Chondrocyte (in vitro differentiated cells): ENCODE measurements at regions not wholly inside any gene's neighbourhood (a gene's known extent, or its start where the extent isn't known, plus 50 kb on each side); places are given as distances from the start of the nearest gene placed in this dataset.

Experiments used
- DNase-seq: peaks from one replicate; pipeline ENCODE4 v3.0.0; 2021; ENCODE audit warnings: mixed read lengths, low spot score
- H3K27ac Mint-ChIP-seq: one replicate; pipeline ENCODE4 v1.8.0; 2021; ENCODE audit warnings: mild to moderate bottlenecking, moderate library complexity, mixed read lengths; ENCODE audit not compliant: unreplicated experiment
- H3K27me3 Mint-ChIP-seq: 2 replicates; pipeline ENCODE4 v1.8.0; 2021; ENCODE audit warnings: low read depth, mixed read lengths
- H3K36me3 Mint-ChIP-seq: 2 replicates; pipeline ENCODE4 v1.8.0; 2021; ENCODE audit warnings: low read depth, mixed read lengths
- H3K4me1 Mint-ChIP-seq: 2 replicates; pipeline ENCODE4 v1.8.0; 2021; ENCODE audit warnings: low read depth, mild to moderate bottlenecking, mixed read lengths
- H3K4me3 Mint-ChIP-seq: one replicate; pipeline ENCODE4 v1.8.0; 2021; ENCODE audit warnings: mild to moderate bottlenecking, moderate library complexity, mixed read lengths; ENCODE audit not compliant: unreplicated experiment
- H3K9me3 Mint-ChIP-seq: 2 replicates; pipeline ENCODE4 v1.8.0; 2021; ENCODE audit warnings: low read depth, mixed read lengths
- TF ChIP-seq, protein P1 (sequence below): fragments of 200-600 bp; sonication (generic); IDR thresholded peaks from 2 replicates; pipeline ENCODE4 v1.5.0; 2021; ENCODE audit warnings: antibody characterized with exemption, mild to moderate bottlenecking, moderate library complexity

DNA sequence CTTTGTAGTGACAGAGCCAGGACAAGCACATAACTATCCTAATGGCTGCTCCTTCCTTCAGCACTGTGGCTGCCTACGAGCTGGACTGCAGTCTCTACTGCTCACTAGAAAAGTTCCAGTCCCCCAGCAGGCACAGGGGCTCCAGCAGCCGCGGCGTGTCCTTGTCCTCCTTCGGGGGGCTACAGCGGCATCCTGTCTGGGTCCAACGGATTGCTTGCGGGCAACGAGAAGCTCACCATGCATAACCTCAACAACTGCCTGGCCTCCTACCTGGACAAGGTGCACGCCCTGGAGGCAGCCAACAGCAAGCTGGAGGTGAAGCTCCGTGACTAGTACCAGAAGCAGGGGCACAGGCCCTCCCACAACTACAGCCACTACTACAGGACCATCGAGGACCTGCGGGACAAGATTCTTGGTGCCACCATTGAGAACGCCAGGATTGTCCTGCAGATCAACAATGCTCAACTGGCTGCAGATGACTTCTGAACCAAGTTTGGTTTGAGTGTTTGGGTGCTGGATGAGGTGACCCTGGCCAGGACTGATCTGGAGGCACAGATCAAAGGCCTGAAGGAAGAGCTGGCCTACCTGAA lies 169.4 kb downstream of the NDUFA12 start:
- peaks cover 1% of the 10 kb centered on the region for H3K36me3 Mint-ChIP-seq
- H3K4me3 Mint-ChIP-seq, result no peak overlapping the region
- TF ChIP-seq, protein P1, sequence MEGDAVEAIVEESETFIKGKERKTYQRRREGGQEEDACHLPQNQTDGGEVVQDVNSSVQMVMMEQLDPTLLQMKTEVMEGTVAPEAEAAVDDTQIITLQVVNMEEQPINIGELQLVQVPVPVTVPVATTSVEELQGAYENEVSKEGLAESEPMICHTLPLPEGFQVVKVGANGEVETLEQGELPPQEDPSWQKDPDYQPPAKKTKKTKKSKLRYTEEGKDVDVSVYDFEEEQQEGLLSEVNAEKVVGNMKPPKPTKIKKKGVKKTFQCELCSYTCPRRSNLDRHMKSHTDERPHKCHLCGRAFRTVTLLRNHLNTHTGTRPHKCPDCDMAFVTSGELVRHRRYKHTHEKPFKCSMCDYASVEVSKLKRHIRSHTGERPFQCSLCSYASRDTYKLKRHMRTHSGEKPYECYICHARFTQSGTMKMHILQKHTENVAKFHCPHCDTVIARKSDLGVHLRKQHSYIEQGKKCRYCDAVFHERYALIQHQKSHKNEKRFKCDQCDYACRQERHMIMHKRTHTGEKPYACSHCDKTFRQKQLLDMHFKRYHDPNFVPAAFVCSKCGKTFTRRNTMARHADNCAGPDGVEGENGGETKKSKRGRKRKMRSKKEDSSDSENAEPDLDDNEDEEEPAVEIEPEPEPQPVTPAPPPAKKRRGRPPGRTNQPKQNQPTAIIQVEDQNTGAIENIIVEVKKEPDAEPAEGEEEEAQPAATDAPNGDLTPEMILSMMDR, result no peak
- DNase-seq, result no peak
- no peak overlapping the region for H3K27ac Mint-ChIP-seq
- H3K9me3 Mint-ChIP-seq, result peaks cover 4% of the 10 kb centered on the region
- peaks cover 30% of the 10 kb centered on the region for H3K4me1 Mint-ChIP-seq
- peaks cover 2% of the 10 kb centered on the region for H3K27me3 Mint-ChIP-seq

DNA sequence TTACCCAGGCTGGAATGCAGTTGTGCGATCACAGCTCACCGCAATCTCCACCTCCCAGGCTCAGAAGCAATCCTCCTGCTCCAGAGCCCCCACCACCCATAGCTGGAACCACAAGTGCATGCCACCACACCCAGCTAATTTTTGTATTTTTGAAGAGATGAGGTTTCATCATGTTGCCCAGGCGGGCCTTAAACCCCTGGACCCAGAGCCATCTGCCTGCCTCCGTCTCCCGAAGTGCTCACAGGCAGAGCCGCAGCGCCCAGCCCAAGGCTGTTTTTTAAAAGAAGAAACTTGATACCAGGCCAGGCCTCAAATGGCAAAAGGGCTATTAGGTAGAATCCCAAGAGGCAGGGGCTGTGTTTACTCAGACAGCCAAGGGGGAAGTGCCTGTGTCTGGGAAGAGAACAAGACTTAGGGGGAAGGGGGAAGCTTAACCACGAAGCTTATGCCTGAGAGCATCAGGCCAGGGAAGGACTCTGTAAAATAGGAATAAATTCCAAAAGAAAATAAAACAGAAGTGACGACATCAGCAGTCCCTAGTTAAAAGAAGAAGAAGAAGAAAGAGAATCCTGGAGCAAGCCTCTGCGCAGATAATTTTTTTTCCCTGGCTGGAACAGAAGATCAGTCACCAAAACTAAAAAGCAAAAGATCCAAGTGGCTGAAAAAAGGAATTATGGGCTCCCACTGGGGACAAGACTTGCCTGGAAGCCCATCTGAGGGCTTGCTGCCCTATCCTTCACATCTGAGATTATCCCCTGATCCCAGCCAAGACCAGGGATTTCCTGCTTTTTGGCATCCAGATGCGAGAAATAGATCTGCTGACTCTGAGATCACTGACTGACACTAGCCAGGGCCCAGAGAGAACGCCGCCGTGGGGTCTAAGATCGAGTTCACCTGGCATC lies 170.5 kb downstream of the NDUFA12 start:
- no peak for DNase-seq
- peaks cover 30% of the 10 kb centered on the region for H3K4me1 Mint-ChIP-seq
- H3K36me3 Mint-ChIP-seq, result no peaks in the 10 kb centered on the region
- H3K9me3 Mint-ChIP-seq, result peaks cover 5% of the 10 kb centered on the region
- H3K27ac Mint-ChIP-seq, result peak overlapping the region; percentile 84
- no peak overlapping the region for H3K4me3 Mint-ChIP-seq
- H3K27me3 Mint-ChIP-seq, result no peaks in the 10 kb centered on the region
- TF ChIP-seq, protein P1, result no peak

DNA sequence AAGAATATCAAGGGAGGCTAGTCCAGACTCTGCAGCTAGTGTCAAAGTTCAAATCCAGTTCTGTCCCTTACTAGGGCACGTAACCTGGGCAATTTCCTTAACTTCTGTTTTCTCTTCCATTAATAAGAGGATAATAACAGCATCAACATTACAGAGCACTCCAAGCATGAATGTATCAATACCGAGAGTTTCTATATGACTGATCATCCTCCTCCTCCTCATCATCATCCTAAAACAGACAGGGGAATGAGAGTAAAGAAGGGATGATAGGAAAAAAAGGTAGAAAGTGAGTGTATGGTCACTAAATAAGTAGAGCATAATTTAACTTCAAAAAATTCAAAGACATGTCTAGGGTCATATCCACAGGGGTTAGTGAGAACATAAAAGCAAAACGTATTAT lies 171.4 kb downstream of the NDUFA12 start:
- TF ChIP-seq, protein P1, result no peak
- peaks cover 2% of the 10 kb centered on the region for H3K9me3 Mint-ChIP-seq
- peaks cover 30% of the 10 kb centered on the region for H3K4me1 Mint-ChIP-seq

DNA sequence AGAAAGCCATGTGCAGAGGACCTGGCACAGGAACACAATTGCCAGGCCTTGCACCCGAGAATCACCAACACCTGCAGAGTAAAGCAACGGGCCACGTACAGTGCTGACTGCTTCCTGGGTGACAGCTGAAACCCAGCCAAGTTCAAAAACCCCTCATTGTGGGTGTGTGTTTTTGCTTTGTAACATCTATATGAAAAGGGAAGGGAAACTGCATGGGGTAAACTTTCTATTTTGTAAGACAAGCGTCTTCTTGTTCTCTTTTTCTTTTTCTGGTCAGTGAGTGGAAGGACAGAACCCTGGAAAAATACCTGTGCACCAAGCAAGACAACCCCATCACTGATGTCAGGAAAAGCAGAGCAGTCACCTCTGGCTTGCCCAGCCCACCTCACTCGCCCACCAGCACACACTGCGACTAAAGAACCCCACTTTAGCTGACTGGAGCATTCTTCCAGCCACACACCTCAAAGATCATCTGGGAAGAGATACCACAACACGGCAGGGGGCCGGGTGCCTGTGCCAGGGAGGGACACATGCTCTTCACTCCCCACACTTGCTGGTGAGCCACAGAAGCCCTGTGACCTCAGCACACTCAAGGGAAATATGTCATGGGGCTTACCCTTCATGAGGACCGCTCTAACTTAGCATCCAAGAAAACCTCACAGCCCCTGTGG lies 172.3 kb downstream of the NDUFA12 start:
- Mint-ChIP-seq H3K27ac (no peak overlapping the region), H3K27me3 (peaks cover 4% of the 10 kb centered on the region), H3K36me3 (peaks cover 2% of the 10 kb centered on the region), H3K9me3 (peaks cover 5% of the 10 kb centered on the region), H3K4me1 (peaks cover 30% of the 10 kb centered on the region), H3K4me3 (no peak overlapping the region)
- TF ChIP-seq, protein P1, result no peak
- DNase-seq, result no peak

More for the DNA sequence above, 171.4 kb downstream of the NDUFA12 start:
- no peak overlapping the region for H3K4me3 Mint-ChIP-seq
- H3K27me3 Mint-ChIP-seq, result no peaks in the 10 kb centered on the region
- DNase-seq, result no peak
- no peak overlapping the region for H3K27ac Mint-ChIP-seq
- no peaks in the 10 kb centered on the region for H3K36me3 Mint-ChIP-seq

DNA sequence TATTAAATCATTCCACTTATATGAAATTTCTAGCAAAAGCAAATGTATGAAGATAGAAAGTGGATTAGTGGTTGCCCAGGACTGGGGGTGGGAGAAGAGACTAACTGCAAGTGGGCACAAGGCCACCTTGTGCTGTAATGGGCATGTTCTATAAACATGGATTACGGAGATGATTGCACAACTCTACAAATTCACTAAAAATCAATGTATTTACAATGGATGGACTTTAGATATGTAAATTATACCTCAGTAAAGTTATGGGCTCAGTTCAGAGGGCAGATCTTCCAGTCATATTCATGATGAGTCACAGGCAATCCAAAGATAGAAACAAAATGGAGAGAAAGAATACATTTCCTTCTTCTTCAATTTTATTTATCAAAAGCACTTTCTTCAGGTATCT lies 173.9 kb downstream of the NDUFA12 start:
- H3K27me3 Mint-ChIP-seq, result peaks cover 11% of the 10 kb centered on the region
- H3K4me1 Mint-ChIP-seq, result peaks cover 30% of the 10 kb centered on the region
- peaks cover 5% of the 10 kb centered on the region for H3K9me3 Mint-ChIP-seq
- H3K36me3 Mint-ChIP-seq, result peaks cover 2% of the 10 kb centered on the region
- DNase-seq, result no peak
- TF ChIP-seq, protein P1, result no peak
- H3K4me3 Mint-ChIP-seq, result no peak overlapping the region
- no peak overlapping the region for H3K27ac Mint-ChIP-seq
